ENCODE measurements at regions not wholly inside any gene's neighbourhood (a gene's known extent, or its start where the extent isn't known, plus 50 kb on each side); places are given as distances from the start of the nearest gene placed in this dataset.

DNA sequence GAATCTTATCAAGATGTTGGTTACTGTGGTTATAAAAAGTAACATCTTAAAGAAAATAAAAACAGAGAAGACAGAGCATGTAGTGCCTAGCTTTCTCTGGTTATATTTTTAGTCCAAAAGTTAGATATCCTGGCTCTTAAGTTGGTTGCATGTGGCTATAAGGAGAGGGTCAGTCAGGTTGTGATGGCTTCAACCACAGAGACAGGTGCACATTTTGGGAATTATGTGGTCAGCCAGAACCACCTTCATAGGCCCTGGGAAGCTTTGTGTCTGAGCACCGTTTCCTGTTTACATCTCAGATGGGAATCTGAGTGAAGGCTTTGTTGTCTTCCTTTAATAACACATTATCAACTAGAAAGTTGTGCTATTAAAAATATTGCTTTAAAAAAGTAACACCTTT is 265.1 kb upstream of the IGFBP3 start:
- TF ChIP-seq, protein P1, sequence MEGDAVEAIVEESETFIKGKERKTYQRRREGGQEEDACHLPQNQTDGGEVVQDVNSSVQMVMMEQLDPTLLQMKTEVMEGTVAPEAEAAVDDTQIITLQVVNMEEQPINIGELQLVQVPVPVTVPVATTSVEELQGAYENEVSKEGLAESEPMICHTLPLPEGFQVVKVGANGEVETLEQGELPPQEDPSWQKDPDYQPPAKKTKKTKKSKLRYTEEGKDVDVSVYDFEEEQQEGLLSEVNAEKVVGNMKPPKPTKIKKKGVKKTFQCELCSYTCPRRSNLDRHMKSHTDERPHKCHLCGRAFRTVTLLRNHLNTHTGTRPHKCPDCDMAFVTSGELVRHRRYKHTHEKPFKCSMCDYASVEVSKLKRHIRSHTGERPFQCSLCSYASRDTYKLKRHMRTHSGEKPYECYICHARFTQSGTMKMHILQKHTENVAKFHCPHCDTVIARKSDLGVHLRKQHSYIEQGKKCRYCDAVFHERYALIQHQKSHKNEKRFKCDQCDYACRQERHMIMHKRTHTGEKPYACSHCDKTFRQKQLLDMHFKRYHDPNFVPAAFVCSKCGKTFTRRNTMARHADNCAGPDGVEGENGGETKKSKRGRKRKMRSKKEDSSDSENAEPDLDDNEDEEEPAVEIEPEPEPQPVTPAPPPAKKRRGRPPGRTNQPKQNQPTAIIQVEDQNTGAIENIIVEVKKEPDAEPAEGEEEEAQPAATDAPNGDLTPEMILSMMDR (IDR thresholded peaks at IDR 0.05; ENCODE audit: control extremely low read depth in 1 of 3, insufficient read depth in 1 of 3, low read depth in 1 of 3, low read length in 3 of 3): no peak
- no peak for TF ChIP-seq RNF2 (IDR thresholded peaks at IDR 0.05; ENCODE audit: borderline replicate concordance, low read depth, low read length, missing control alignments, poor library complexity, severe bottlenecking)

Data from H1 (cell line).